Adipocyte (in vitro differentiated cells): ENCODE measurements at regions not wholly inside any gene's neighbourhood (a gene's known extent, or its start where the extent isn't known, plus 50 kb on each side); places are given as distances from the start of the nearest gene placed in this dataset.
"Not testable (repeated sequence)": the region's sequence is repeated elsewhere in the genome, so short reads cannot be mapped to it uniquely, and the experiment has no call there.

Experiments
- DNase-seq: peaks from one replicate; pipeline ENCODE4 v3.0.0-alpha.2; 2015; ENCODE audit warnings: low read depth
- H3K27me3 ChIP-seq: replicated peaks from 2 replicates; pipeline ENCODE4 v1.7.0; 2013; ENCODE audit warnings: mild to moderate bottlenecking, low read length, moderate library complexity; ENCODE audit not compliant: control insufficient read depth, insufficient read depth
- H3K36me3 ChIP-seq: 2 replicates; pipeline ENCODE4 v1.7.0; 2013; ENCODE audit warnings: low read length, mild to moderate bottlenecking, moderate library complexity; ENCODE audit not compliant: control insufficient read depth, insufficient read depth, severe bottlenecking
- H3K4me1 ChIP-seq: 2 replicates; pipeline ENCODE4 v1.7.0; 2013; ENCODE audit warnings: mild to moderate bottlenecking, low read length, moderate library complexity; ENCODE audit not compliant: control insufficient read depth, insufficient read depth
- H3K4me3 ChIP-seq: 2 replicates; pipeline ENCODE4 v1.7.0; 2013; ENCODE audit warnings: mild to moderate bottlenecking, low read length, moderate library complexity
- H3K9ac ChIP-seq: 2 replicates; pipeline ENCODE4 v1.7.0; 2013; ENCODE audit warnings: mild to moderate bottlenecking, low read length, moderate library complexity
- H3K9me3 ChIP-seq: 2 replicates; pipeline ENCODE4 v1.7.0; 2013; ENCODE audit warnings: mild to moderate bottlenecking, low read length, moderate library complexity; ENCODE audit not compliant: control insufficient read depth

- H3K27me3 ChIP-seq, H3K9me3 ChIP-seq, H3K9ac ChIP-seq, H3K36me3 ChIP-seq, H3K4me1 ChIP-seq, H3K4me3 ChIP-seq, DNase-seq: not testable (repeated sequence)
Measured at GRCh38 chr9:40191403-40191802, 835.9 kb downstream of the SPATA31A1 start.

GRCh38 chr9:40192162-40192561 lies 836.7 kb downstream of the SPATA31A1 start:
- H3K4me3 ChIP-seq, H3K9ac ChIP-seq, H3K9me3 ChIP-seq, H3K36me3 ChIP-seq, DNase-seq, H3K27me3 ChIP-seq, H3K4me1 ChIP-seq: not testable (repeated sequence)

- H3K9ac ChIP-seq, H3K27me3 ChIP-seq, H3K4me3 ChIP-seq, DNase-seq, H3K9me3 ChIP-seq, H3K4me1 ChIP-seq, H3K36me3 ChIP-seq: not testable (repeated sequence)
Measured at GRCh38 chr9:40196165-40196714, 840.8 kb downstream of the SPATA31A1 start.

GRCh38 chr9:40196803-40197202 lies 841.3 kb downstream of the SPATA31A1 start:
- not testable (repeated sequence) for H3K9ac ChIP-seq, H3K4me1 ChIP-seq, H3K4me3 ChIP-seq, H3K36me3 ChIP-seq, DNase-seq, H3K9me3 ChIP-seq, H3K27me3 ChIP-seq

GRCh38 chr9:40221596-40222233 lies 866.2 kb downstream of the SPATA31A1 start:
- H3K4me1 ChIP-seq, H3K9ac ChIP-seq, H3K9me3 ChIP-seq, H3K27me3 ChIP-seq, H3K4me3 ChIP-seq, DNase-seq, H3K36me3 ChIP-seq: not testable (repeated sequence)

GRCh38 chr9:40222617-40223200 lies 867.2 kb downstream of the SPATA31A1 start:
- H3K36me3 ChIP-seq, DNase-seq, H3K9ac ChIP-seq: not testable (repeated sequence)

GRCh38 chr9:40223353-40223752 lies 867.9 kb downstream of the SPATA31A1 start:
- not testable (repeated sequence) for H3K27me3 ChIP-seq, DNase-seq, H3K9ac ChIP-seq, H3K4me3 ChIP-seq, H3K4me1 ChIP-seq, H3K36me3 ChIP-seq, H3K9me3 ChIP-seq

More at GRCh38 chr9:40222617-40223200, 867.2 kb downstream of the SPATA31A1 start:
- H3K4me3 ChIP-seq, H3K4me1 ChIP-seq, H3K9me3 ChIP-seq, H3K27me3 ChIP-seq: not testable (repeated sequence)
